ENCODE measurements at regions not wholly inside any gene's neighbourhood (a gene's known extent, or its start where the extent isn't known, plus 50 kb on each side); places are given as distances from the start of the nearest gene placed in this dataset.

DNA sequence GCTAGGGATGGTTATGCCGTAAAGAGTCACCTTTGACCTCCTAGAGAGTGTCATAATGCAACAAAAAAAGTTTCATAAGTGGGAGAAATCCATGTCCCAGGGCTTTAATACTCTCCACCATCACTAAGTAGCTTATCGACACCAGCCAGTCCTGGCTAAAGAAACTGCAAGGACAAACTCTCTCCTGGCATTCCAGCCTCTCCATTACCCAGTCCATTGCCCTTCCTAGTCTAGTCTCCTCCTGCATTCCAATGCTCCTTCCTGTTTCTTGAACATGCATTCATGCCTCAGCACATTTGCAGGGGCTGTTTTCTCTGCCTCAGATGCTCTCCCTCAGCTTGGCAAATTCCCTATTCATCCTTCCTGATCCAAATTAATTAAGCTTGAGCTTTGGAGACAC lies 364.1 kb downstream of the BRINP1 start:
- H3K4me3 ChIP-seq (ENCODE audit: low read depth, low read length): no peak overlapping the region
- DNase-seq (ENCODE audit: low read depth): no peak
- TF ChIP-seq, protein P1, sequence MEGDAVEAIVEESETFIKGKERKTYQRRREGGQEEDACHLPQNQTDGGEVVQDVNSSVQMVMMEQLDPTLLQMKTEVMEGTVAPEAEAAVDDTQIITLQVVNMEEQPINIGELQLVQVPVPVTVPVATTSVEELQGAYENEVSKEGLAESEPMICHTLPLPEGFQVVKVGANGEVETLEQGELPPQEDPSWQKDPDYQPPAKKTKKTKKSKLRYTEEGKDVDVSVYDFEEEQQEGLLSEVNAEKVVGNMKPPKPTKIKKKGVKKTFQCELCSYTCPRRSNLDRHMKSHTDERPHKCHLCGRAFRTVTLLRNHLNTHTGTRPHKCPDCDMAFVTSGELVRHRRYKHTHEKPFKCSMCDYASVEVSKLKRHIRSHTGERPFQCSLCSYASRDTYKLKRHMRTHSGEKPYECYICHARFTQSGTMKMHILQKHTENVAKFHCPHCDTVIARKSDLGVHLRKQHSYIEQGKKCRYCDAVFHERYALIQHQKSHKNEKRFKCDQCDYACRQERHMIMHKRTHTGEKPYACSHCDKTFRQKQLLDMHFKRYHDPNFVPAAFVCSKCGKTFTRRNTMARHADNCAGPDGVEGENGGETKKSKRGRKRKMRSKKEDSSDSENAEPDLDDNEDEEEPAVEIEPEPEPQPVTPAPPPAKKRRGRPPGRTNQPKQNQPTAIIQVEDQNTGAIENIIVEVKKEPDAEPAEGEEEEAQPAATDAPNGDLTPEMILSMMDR (IDR thresholded peaks at IDR 0.05; ENCODE audit: low read depth, low read length, missing control alignments): no peak
- in situ Hi-C loops (cut with HindIII; ENCODE audit: low sequenced_read_pairs): no loop called here

DNA sequence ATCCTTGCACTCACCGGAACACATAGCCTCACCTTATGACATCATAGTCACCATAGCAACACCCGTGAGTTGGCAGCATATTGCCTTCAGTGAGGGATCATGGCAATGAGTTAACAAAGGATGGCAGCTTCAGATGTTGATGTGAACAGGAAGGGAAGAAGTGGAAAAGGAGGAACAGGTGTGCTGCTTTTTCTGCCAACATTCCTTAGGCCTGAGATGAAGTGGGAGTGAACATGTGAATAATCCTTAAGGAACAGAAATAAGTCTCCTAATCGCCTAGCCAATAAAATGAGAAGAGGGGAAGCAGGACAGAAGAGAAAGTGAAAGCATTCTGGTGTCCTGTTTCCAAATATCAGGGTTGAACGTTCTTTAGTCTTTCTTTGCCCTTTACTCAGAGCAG lies 360.0 kb downstream of the BRINP1 start:
- in situ Hi-C loops (cut with HindIII; ENCODE audit: low sequenced_read_pairs): no loop called here
- H3K4me3 ChIP-seq (ENCODE audit: low read depth, low read length): no peak overlapping the region
- DNase-seq (ENCODE audit: low read depth): no peak
- TF ChIP-seq, protein P1 (IDR thresholded peaks at IDR 0.05; ENCODE audit: low read depth, low read length, missing control alignments): no peak

DNA sequence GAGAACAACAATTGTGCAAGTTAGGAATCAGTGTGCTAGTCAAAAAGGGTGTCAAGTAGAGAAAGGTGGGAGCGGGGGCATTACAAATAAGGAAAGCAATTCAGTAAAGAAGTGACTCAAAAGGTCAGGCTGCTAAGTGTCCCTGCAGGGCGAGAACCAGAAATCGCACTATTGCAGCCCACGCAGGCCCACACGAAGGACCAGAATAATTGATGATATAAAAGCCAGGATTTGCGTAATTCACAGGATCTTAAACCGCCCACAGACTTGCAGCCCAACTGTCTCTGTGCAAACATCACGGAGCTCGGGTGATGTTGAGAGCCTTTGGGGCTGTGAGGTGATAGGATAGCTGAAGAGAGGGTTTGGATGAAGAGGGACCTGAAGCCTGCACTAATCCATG lies 349.0 kb downstream of the BRINP1 start:
- no peak overlapping the region for H3K4me3 ChIP-seq (ENCODE audit: low read depth, low read length)
- TF ChIP-seq, protein P1 (IDR thresholded peaks at IDR 0.05; ENCODE audit: low read depth, low read length, missing control alignments): no peak
- in situ Hi-C loops (cut with HindIII; ENCODE audit: low sequenced_read_pairs): no loop called here
- DNase-seq (ENCODE audit: low read depth): no peak

DNA sequence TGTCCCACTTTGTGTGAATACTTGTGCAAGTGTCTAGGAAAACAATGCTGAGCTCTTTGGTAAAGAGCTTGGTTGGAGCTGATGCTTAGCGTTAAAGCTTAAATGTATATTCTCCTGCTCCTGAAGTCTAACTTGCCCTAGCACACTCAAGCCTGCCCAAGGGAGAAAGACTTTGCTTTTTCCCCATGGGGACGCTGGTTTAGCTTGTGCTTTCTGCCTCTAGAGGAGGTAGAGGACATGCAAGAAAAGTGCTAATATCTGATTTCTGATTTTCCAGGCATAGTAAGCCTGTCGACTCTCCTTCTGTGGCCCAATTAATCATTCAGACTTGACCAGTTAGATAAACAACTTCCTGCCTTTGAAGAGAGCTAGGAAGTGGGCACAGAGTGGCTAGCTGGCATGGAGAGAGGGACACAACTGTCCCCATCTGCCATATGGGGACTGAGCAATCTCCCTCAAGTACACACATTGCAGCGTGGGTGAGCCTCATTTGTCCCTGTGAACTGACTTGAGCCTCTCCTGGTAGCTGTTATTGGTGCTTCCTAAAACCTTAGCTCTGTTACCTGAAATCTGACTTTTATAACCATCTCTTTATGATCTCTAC lies 348.4 kb downstream of the BRINP1 start:
- in situ Hi-C loops (cut with HindIII; ENCODE audit: low sequenced_read_pairs): no loop called here
- DNase-seq (ENCODE audit: low read depth): no peak
- no peak overlapping the region for H3K4me3 ChIP-seq (ENCODE audit: low read depth, low read length)
- TF ChIP-seq, protein P1 (IDR thresholded peaks at IDR 0.05; ENCODE audit: low read depth, low read length, missing control alignments): no peak

DNA sequence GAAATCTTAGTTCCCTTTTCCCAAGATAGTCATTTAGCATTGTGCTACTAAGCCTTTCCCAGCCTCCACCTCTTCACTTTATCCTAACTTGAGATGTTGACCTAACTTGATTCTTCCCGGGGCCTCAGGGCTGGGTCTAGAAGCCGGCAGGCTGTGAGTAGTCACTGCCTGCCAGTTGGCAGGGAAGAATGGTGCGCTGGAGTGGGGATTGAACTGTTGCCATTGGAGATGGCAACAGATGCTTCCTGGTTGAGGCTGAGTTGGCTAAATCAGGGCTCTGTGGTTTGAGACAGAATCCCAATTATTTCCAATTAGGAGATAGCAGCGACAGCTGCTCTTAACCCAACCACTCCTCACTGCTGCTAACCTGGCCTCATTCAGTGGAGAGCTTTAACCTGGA lies 343.1 kb downstream of the BRINP1 start:
- DNase-seq (ENCODE audit: low read depth): no peak
- in situ Hi-C loops (cut with HindIII; ENCODE audit: low sequenced_read_pairs): no loop called here
- TF ChIP-seq, protein P1 (IDR thresholded peaks at IDR 0.05; ENCODE audit: low read depth, low read length, missing control alignments): no peak
- no peak overlapping the region for H3K4me3 ChIP-seq (ENCODE audit: low read depth, low read length)

DNA sequence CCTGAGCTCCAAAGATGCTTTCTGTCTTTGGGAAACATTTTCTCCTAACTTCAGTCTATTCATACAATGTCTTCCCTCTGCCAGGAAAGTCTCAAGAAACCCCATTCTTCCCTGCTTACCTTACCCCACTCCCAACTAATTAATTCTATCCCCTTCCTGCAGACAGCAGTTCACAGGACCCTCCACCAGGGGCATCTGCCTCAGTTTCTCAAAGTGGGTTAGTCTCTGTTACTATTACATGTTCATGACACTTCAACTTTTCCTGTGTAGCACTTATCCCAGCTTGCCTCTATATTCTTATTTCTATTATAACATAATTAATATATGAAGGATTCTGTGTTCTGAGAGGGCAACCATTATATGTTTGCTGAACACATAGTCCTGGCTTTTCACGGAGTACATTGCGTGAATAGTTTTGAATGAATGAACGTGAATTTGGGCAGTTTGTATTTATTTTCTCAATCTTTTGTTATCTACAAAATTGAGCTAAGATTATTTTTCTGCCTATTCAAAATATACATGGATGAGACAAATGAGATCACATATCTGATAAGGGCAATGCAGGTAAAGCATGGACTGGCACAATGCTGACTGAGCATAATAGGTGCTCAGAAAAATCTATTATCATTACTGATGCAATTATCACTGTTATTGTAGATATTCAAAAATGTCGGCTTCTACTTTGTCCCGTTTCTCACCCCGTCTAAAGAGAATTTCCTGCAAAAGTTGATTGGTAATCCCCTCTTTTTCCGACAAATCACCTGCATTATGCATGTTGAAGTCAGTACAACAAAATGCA lies 341.1 kb downstream of the BRINP1 start:
- in situ Hi-C loops (cut with HindIII; ENCODE audit: low sequenced_read_pairs): no loop called here
- no peak for DNase-seq (ENCODE audit: low read depth)
- TF ChIP-seq, protein P1 (IDR thresholded peaks at IDR 0.05; ENCODE audit: low read depth, low read length, missing control alignments): no peak
- no peak overlapping the region for H3K4me3 ChIP-seq (ENCODE audit: low read depth, low read length)
